NCI-H146 (cell line): ENCODE measurements at regions not wholly inside any gene's neighbourhood (a gene's known extent, or its start where the extent isn't known, plus 50 kb on each side); places are given as distances from the start of the nearest gene placed in this dataset.
"Not testable (repeated sequence)": the region's sequence is repeated elsewhere in the genome, so short reads cannot be mapped to it uniquely, and the experiment has no call there.

Source experiments
- DNase-seq: peaks from one replicate; lab custom pipeline; 2025; lab: John Stamatoyannopoulos, UW

DNA sequence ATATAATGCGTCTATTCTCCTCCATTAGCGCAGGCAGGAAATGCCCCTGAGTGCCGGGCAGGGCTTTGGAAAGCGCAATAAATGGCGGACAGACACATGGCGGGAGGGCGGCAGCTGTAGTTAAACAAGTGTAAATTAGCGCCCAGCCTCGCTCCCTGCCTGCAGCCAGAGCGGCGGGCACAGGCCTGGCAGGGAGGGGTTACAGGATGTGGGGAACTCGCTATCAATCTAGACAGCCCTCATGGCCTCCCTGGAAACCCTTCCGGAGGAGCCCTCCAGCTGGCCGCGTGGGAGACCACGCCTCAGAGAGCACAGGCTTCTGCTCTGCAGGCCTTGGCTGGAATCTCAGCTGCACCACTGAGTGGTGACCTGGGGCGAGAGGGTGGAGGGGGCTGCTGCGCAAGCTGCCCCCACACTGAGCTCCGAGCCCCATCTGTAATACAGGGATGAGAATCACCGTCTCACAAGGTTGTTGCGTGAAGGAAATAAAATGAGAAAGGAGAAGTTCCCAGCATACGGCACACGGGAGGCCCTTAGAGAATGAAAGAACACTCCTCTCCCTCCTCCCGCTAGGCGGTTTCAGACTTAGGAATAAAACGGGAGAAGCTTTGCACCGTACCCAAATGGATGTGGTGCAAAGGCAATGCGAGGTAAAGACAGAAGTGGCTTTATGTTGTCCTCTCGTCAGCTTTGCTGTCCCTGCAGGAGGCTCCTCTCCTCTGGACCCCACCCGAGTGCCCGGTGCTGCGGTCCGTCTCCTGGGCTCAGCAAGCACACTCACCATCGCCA, 167.2 kb upstream of the POU3F1 start:
- peak; percentile 61 for DNase-seq

DNA sequence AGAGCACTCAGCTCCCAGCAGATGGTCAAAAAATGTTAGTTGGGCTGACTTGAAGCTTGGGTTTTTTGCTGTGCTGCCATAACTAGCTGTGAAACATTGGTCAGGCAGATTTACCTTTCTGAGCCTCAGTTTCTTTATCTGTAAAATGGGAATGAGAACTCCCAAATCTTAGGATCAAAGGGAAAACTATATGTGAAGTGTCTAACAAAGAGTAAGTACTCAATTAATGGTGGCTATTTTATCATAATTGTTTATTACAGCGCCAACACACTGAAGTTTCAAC, 164.2 kb upstream of the POU3F1 start:
- no peak for DNase-seq

DNA sequence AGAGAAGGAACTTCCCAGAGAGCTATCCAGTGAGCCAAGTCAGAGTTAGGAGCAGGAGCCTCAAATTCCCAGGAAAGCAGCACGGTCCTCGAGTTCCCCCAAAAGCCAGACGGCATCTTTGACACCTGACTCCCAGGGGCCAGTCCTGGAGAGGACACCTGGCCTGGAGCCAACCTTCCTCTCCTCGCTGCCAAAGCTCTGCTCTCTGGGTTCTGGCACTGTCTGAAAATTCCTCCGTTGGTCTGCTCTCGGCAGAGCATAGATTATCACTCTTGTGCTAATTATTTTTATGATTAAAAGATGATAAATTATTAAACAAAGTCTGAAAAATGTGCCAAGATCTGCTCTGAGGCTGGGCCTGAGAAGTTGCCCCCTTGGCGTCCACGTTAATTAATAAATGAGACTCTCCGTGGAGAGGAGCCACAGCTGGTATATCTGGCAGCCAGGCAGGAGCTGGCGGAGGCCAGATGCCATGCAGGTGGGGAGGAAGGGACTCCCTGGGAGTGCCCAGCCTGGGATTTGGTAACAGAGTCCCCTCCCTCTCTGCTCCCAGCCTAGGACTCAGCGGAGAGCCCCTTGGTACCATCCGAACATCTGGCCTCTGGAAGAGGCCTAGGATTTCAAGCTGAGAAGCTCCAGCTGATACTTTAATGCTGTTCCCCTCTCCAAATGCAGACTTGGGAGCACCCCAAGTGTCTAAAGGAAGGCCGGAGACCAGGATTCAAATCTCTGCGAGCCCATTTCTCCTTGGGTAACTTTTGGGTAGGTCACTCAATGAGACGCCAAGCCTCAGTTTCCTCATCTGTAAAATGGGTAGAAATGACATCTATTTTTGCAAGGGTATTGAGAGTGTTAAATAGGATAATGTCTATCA, 163.7 kb upstream of the POU3F1 start:
- no peak for DNase-seq

DNA sequence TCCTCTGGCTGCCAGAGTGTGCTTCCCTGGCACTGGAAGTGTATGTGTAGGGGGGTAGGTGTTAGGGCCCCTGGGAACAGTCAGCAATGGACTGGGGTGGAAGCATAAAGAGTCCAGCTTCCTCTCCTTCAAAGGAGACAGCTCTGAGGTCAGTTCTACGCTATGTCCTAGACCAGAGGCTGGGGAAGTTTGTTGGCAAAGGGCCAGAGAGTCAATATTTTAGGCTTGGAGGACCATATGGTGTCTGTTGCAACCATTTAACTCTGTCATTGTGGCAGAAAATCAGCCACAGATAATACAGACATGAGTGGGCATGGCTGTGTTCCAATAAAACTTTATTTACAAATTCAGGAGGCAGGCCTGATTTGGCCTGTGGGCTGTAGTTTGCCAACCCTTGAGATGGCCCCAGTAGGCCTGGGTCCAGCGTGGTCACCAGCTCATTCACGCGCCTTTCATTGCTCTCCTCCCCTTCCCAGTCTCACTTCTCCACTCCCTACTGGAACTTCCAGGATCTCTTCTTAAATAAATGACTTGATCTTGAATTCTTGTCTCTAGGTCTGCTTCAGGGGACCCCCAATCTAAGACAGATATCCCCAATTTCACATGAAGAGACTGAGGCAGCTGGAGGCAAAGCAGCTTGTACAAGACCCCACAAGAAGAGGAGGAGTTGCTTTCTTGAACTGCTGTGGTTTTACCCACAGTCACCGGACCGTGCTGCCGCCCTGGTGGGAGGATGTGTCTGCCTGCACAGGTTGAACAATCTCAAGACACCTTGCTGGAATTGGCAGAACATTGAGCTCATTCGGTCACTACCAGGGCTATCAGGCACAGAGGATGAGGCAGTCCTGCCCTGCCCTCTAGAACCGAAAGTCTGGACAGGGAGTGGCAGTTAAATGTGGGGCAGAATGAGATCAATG, 162.4 kb upstream of the POU3F1 start:
- no peak for DNase-seq

DNA sequence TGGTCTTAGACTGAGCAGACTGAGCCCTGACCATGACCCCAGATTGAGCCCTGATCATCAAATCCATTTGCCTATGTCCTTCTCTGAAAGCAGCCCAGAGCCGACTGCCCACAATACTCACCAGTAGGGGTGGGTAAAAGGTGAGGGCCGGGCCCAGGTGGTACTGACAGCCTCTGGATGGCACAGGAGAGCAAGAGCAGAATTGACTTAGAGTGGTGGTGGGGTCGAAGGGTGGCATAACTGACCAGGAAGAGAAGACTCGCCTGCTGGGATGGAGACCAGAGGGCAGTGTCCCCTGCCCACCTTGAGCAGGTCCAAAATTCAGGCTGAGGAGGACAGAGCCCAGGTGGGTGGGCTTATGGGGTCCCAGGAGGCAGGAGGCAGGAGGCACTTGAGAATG, 161.3 kb upstream of the POU3F1 start:
- no peak for DNase-seq

DNA sequence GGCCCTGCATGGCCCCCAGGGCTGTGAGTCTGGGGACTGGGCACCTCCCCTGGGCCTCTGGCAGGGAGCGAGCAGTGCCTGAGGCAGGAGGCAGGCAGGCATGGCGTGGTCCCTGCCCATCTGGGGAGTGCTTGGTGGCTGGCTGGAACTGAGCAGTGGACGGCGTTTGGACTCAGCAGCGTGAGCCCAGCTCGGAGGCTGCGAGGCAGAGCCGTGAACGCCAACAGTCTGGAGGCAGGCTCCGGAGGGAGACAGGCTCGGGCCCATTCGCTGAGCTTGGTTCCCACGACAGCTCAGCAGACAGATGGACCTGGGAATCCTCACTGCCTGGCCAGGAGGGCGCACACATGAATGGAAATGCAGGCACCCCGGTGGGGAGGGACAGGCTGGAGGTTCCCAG, 160.7 kb upstream of the POU3F1 start:
- no peak for DNase-seq

DNA sequence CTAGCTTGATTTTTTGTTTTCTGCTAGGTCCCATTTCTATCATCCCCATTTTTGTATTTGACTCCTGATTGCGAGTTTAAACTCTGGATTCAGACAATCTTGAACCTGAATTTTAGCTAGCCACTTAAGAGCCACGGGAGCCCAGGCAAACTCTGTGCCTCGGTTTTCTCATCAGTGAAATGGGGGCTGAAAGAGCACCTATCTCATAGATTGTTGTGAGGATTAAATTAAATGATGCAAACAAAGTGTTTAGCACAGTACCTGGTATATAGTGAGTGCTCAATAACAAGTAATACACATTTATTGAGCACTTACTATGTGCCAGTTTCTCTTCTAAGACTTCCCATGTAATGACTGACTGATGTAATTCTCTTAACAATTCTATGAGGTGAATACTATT, 158.1 kb upstream of the POU3F1 start:
- DNase-seq = no peak

DNA sequence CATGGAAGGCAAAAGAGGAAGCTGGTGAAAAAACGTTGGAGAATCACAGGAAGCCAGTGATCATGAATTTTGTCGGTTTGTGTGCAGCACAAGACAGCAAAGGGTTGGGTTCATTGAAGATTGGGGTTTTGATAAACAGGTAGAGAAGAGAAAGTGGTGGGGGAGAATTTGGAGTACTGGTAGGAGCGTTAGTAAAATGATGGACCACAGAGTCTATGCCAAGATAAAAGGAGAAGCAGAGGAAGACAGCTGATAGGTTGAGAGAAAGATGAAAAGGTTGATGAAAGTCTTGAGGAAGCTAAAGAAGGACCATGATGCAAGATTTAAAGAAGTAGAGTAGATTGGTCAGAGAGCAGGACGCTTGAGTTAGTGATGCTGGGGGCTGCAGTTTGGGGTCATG, 156.8 kb upstream of the POU3F1 start:
- no peak for DNase-seq

DNA sequence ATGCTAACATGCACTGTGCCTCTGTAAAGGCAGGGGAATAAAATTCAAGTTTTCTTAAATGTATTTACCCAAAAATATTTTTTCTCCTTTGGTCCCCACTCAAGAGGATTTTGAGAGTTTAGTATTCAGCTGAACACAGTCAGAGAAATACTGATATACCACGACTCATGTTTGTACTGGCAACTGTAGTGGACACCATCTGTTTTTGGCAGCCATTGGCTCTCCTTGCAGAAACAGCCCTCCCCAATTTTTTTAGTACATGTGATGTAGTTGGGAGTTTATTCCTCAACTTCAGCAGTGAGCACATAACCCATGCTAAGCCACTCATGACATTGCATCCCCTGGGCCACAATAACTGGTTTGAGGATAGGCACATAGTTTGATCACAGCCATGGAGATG, 154.8 kb upstream of the POU3F1 start:
- no peak for DNase-seq

DNA sequence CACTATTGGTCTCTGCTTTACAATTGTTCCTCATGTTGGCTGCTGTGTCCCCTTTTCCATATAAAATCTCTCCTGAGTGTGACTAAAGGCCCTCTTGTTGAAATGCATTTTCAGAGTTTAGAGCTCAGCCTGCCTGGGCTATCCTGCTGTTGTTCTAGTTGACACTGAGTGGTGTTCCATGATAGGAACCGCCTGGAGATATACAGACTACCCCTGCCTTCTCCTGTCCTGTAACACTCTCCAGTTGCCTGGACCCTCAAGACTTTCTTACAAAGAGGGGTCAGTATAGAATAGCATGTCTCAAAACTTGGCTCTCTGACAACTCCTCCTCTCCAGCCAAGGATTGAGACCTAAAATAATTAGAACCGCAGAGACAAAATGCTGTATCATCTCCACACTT, 152.0 kb upstream of the POU3F1 start:
- no peak for DNase-seq

DNA sequence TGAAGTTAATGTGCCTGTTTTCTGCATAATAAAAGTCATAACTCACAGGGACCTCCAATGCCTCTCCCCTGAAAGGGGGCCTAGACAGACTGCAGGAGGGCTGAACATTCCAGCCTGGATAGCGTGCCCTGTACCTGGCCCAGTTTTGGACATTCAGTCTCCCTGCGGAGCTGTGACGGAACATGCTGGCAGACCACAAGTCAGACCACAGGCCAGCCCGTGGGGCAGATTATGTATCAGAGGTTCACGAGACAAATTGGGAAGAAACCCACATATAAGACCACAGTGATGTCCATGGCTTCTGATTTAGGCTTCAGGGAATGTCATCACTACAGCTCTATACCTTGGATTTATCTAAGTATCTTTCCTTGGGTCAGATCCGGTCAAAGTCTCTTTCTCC, 151.5 kb upstream of the POU3F1 start:
- no peak for DNase-seq

DNA sequence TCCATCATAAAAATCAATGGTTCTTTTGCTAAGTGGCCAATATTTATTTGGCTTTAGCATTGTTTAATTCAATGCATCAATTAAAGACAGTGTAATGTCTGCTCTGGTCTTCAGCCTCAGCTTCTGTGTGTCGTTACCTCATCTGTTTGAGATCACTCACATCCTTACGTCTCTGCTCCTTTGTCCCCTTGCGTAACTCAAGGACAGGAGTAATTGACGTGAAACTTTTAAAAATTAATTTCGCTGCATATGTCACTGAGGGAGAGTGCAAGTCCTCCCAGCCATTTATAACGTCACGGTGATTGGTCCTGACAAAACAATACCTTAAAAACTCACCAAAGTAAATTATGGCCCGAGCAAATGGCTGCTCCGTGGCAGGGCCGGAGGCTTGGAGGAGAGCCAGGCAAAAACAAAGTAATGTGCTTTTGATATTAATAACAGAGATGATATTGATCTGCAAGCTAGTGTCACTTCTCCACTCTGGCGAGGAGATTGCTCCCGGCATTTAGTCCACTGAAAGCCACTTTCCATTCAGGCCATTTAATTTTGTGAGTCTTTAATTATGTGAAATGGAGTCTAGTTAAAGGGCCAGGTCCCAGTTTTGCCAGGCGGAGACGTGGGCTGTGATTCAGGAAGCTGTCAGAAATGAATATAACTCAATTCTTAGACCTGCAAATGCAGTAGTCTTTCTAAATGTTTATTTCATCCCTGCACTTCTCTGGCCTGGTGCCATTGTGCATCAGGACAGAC, 150.9 kb upstream of the POU3F1 start:
- DNase-seq = no peak

DNA sequence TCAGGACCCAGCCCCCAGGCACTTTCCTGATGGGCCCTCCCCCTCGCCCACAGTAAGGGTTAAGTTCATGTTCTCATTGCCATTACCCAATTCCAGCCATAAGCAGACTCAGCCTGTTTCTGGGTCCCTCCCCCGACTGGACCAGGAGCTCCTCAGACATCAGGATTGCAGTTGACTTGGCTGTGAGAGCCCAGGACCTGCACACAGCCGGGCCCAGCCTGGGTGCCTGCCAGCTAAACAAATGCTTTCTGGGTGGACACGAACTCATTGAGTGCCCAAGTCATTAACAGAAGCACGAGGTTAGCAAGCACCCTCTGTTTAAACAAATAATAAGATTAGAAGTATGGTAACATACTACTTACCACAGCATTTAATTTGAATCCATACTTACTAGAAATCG, 147.9 kb upstream of the POU3F1 start:
- no peak for DNase-seq

DNA sequence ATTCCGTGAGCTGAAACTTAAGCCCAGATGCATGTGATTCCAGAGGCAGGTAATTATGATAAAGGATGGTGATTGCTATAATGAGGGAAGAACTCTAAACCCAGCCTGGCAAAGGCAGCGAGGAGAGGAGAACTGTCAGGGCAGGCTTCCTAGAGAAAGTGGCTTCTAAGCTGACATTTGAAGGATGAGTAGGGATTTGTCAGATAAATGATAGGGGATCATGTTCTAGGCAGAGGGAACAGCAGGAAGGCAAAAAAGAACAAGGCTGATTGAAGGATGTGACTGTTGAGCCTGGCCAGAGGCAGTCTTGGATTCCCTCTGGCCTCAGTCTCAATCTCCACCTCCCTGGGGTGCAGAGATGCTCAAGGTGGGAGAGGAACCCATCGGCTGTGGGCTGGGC, 146.4 kb upstream of the POU3F1 start:
- no peak for DNase-seq

DNA sequence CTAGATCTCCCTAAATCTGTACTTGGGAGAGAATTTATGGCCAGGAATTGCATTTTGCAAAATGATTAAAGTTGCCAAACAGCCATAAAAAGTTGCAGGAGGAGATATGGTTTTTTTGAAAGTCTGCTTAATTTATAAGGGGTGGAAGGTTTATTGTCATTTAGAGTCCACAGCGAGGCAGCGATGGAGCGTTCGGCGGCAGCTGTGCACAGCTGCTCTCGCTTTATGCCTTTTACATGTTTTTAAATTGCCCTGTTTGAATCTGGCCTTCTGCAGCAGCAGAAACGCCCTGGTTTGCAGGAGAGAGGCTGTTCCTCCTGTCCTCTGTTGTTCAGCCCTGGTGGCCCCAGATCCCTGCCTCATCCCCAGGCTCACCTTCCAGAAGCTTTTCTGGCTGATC, 144.9 kb upstream of the POU3F1 start:
- DNase-seq = no peak

DNA sequence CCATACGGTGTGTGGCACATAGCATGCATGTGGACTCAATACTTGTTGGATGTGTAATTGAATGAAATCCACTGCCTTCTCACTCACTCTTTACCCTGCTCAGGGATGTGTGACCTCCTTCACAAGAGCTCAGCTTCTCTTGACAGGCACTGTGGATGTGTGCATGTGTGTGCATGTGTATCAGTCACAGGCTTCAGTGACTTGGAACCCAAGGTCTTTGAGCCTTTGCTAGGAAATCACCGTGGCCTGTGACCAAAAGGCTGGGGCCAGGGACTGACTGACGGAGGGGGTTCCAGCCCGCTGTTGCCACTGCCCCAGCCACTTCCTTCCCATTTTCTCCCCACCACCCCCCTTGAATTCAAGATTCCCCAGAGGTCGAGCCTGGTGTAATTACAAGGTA, 144.4 kb upstream of the POU3F1 start:
- no peak for DNase-seq

DNA sequence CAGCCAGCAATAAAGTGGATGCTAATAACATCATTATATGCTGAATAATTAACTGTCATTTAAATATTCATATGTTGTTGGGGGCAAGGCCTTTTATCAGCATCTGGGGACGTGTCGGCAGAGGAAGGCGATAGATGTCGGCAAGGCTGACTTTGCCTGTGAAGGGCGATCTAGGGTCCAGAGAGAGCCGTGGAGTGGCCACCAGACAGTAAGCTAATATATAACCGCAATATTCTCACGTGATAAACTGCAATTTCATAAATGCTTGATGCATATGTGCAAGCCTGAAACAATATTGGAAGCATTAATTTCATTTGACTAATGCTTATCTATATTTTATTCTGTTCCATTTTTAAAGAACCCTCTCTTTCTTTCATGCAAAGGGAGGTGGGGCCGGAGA, 141.0 kb upstream of the POU3F1 start:
- no peak for DNase-seq

DNA sequence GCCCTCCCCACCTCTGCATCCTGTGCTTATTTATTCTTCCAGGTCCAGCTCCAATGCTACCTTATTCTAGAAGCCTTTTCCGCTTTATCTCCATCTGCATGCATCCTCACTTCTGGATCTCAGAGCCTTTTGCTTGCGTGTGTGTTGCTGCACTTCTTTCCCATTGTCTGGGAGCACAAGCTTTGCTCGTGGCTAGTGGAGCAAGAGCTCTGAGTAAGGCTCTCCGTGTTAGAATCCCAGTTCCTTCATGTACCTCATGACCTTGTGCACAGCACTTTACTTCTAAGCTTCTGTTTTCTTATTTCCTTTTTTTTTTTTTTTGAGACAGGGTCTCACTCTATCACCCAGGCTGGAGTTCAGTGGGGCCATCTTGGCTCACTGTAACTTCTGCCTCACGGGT, 140.0 kb upstream of the POU3F1 start:
- DNase-seq = no peak

DNA sequence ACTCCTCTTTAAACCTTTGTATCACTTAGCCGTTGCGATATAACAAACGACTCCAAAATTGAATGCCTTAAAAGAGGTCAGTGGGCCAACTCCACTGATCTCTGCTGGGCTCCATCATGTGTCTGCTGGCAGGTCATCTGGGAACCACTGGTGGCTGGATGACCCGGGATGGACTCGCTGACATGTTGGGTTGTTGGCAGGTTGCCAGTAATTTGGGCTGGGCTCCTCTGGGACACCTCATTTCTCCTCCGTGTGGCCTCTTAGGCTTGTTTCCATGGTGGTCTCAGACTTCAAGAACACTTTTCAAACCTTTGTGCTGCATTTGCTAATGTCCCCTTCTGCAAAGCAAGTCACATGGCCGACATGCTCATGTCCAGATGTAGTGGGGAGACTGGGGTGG, 139.3 kb upstream of the POU3F1 start:
- DNase-seq = no peak

DNA sequence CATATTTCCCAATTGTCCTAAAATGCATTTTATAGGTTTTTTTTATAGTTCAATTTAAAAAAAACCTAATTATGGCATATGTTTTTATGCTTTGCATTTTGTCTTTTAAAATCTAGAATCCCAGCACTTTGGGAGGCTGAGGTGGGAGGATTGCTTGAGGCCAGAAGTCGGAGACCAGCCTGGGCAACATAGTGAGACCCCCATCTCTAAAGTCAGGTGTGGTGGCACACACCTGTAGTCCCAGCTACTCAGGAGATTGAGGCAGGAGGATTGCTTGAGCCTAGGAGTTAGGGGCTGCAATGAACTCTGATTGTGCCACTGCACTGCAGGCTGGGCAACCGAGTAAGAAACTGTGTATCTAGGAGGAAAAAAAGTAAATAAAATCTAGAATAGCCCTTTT, 137.2 kb upstream of the POU3F1 start:
- DNase-seq = no peak

DNA sequence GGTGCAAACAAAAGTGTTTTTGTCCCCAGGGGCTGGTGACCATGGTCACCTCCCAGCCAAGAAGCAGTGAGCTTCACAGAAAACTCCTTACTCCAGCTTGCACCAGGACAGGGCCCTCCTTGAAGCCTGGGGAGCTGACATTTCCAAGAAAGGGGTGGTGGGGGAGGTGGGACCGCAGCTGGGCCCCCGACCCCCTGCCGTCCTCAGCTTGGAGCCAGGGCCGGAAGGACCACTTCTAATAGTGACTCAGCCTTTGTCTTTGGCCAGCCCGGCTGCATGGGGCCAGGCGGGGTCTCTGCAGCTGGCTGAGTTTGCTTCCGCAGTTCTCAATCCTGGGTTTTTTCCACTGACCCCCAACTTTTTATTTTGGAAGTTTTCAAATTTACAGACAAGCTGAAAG, 136.5 kb upstream of the POU3F1 start:
- peak; percentile 15 for DNase-seq

DNA sequence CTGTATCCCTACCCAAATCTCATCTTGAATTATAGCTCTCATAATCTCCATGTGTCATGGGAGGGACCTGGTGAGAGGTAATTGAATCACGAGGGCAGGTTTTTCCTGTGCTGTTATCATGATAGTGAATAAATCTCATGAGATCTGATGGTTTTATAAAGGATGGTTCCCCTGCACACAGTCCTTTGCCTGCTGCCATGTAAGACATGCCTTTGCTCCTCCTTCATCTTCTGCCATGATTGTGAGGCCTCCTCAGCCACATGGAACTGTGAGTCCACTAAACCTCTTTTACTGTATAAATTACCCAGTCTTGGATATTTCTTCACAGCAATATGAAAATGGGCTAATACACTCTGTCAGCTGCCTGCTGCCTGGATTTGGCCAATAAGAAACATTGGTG, 133.8 kb upstream of the POU3F1 start:
- DNase-seq = not testable (repeated sequence)
